Upper lobe of left lung (tissue), 4 donors: ENCODE measurements at regions not wholly inside any gene's neighbourhood (a gene's known extent, or its start where the extent isn't known, plus 50 kb on each side); places are given as distances from the start of the nearest gene placed in this dataset.

Experiments used
- EP300 ChIP-seq, 4 donors: sonication (generic); formaldehyde crosslinking; IDR thresholded peaks; one replicate each; pipeline ENCODE4 v1.5.1; 2017; ENCODE audit warnings: antibody characterized with exemption in 4 of 4, control low read depth in 2 of 4
- POLR2A ChIP-seq, 4 donors: fragments of 450-650 bp; IDR thresholded peaks; one replicate each; pipeline ENCODE4 v1.5.1; 2016 to 2017; ENCODE audit warnings: antibody characterized with exemption in 4 of 4, mild to moderate bottlenecking in 2 of 4
- POLR2AphosphoS5 ChIP-seq, 2 donors: sonication (generic); formaldehyde crosslinking; IDR thresholded peaks; one replicate each; pipeline ENCODE4 v1.5.1; 2017; ENCODE audit warnings: antibody characterized with exemption in 2 of 2
- TF ChIP-seq, protein P1 (sequence below), 6 experiments: fragments of 450-650 bp in 4 of 6; fragments of 200-600 bp in 2 of 6; sonication (generic) in 2 of 6; IDR thresholded peaks; one replicate each; pipeline ENCODE4 v1.5.1; 2016 to 2019; ENCODE audit warnings: antibody characterized with exemption in 6 of 6

DNA sequence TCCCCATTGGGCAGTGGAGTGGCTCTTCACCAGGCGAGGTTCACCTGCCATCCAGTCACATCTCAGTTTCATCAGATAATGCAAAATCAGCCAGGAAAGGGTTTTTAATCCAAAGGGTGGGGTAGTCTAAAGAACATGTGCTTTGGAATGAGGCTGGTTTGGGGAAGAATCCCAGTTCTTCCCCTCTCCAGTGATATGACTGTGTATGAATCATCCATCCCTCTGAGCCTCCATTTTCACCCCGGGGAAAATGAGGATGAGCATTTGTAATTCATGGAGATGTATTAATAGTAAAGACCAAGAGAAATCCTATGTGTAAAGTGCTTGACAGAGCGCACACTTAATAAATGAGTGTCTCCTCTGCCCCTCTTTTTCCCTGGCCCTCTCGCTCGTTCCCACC lies 215.1 kb upstream of the FGGY start:
- TF ChIP-seq, protein P1, sequence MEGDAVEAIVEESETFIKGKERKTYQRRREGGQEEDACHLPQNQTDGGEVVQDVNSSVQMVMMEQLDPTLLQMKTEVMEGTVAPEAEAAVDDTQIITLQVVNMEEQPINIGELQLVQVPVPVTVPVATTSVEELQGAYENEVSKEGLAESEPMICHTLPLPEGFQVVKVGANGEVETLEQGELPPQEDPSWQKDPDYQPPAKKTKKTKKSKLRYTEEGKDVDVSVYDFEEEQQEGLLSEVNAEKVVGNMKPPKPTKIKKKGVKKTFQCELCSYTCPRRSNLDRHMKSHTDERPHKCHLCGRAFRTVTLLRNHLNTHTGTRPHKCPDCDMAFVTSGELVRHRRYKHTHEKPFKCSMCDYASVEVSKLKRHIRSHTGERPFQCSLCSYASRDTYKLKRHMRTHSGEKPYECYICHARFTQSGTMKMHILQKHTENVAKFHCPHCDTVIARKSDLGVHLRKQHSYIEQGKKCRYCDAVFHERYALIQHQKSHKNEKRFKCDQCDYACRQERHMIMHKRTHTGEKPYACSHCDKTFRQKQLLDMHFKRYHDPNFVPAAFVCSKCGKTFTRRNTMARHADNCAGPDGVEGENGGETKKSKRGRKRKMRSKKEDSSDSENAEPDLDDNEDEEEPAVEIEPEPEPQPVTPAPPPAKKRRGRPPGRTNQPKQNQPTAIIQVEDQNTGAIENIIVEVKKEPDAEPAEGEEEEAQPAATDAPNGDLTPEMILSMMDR (IDR thresholded peaks at IDR 0.05) = no peak
- TF ChIP-seq EP300 (IDR thresholded peaks at IDR 0.05) (no peak), POLR2A (IDR thresholded peaks at IDR 0.05) (no peak), POLR2AphosphoS5 (IDR thresholded peaks at IDR 0.05) (no peak)
